Anterior cingulate cortex (tissue), 58 donors: ENCODE measurements at regions not wholly inside any gene's neighbourhood (a gene's known extent, or its start where the extent isn't known, plus 50 kb on each side); places are given as distances from the start of the nearest gene placed in this dataset.
A peak's percentile ranks its signal among the peaks of the same experiment; 100 is the strongest.

Experiments
- DNase-seq, 58 donors: peaks; one replicate each; lab custom pipeline; 2025; lab: John Stamatoyannopoulos, UW

DNA sequence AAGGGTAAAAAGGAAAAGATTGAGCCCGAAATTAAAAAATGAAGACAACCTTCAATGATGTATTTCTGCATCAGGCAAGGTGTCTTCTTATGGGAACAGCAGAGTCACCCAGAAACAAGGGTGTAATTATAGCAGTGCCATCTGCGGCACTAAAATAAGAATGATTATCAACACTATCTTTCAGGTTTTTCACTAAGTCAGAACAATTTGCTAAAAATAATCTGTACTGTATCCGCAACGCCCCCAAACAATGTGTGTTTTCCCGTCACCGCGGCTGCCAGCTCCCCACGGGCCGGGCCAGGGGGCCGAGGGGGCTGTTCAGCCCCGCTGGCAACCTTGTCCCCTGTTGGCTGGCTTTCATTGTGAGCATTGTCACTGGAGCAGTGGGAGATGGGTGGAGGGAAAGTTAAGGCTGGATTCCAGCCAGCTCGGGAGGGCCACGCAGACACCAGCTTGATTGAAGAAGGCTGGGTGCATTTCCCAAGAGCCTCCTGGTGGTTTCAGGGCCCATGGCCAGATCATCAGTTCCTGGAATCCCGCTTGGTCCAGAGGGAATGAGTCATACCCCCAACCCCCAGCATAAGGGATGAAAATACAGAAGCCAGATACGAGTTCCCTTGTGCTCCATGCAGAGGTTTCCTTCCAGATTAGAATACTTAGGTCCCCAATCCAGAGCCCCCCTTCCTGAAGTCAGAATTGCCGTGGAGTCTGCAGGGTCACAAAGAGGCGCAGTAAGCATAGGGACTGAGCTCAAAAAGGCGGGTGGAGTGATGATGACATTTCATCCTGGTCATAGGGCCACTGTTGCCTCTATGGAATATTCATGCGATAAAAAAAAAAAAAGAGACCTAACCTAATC lies 90.2 kb upstream of the KLF13 start:
- peak in 50 of 58 donors; percentile 15 to 94 (median 50) for DNase-seq

DNA sequence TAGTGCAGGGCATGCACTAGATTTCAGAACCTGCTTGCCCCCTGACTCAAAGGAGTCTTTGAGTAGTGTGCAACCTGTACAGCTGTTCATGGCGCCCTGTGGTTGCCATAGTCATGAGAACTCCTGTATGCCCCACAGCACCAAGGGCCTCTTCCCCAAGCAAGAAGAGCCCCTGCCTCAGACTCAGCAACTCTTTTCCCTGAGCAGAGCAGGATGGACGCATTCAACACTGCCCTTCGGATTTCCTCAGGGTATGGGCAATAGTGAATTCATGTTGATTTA lies 89.7 kb upstream of the KLF13 start:
- DNase-seq = no peak

DNA sequence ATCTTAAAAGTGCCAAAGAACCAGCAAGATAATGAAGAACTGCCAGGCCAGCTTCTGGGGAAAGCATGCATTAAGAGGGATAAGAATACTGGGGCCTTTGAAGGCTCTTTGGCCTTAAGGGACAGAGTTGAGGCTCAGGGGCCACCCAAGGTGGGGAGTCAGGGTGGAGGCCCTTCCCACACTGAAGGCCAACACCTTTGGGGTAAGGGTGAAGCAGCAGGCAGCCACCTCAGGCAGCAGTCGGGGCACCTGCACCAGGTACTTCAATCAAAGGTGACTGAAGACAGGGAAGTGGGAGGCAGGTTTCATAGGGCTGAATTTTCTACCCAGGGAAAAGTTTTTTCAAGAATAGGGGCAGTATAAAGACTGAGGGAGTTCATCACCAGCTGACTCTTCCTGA lies 87.7 kb upstream of the KLF13 start:
- DNase-seq = no peak

DNA sequence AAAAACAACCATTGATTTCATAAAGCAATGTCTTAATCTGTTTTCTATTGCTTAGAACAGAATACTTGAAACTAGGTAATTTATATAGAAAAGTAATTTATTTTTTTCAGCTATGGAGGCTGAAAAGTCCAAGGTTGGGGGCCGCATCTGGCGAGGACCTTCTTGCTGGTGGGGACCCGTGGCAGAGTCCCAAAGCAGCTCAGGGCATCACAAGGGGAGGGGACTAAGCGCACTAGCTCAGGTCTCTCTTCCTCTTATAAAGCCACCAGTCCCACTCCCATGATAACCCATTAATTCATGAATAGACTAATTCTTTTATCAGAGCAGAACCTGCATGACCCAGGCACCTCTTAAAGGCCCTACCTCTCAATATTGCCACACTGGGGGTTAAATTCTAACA lies 87.2 kb upstream of the KLF13 start:
- DNase-seq = no peak

DNA sequence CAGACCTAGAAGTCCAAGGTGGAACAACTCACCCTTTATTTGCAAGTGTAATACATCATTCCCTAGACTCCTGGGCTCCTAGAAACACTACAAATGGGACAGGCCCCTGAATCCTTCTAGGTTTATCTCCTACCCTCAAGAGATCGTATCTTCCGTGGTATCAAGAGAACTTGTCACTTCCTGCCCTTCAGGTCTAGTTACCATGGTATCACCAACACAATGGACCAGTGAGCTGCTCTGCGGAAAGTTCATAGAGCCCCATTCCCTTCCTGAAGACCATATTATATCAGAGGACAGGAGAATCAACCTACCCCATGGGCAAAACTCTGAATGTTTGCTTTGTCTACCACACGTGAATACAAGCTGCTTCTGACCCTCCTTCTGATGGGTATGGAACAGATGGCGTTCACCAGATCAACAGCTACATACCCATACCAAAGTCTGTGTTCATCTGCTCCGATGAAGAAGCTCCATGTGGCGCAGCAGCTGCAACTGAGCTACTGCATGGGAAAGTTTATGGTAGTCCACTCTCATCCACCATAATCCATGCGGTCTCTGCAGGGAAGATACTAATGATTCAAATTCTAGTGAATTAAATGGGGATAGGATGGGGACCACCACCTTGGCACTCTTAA lies 84.6 kb upstream of the KLF13 start:
- DNase-seq = no peak

DNA sequence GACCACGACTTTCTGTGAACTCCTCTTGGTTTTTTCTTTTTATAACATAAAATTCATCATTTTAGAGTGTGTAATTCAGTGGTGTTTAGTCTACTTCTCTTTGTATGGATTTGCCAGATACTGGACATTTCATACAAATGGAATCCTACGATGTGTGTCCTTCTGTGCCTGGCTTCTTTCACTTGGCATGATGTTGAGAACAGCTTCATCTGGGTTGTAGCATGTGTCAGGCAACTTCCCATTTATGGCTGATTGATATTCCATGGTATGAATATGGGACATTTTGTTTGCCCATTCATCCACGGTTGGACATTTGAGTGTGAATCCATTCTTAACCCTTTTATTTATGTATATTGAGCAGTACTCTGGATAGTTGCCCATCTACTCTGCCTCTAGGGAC lies 82.7 kb upstream of the KLF13 start:
- DNase-seq = no peak

DNA sequence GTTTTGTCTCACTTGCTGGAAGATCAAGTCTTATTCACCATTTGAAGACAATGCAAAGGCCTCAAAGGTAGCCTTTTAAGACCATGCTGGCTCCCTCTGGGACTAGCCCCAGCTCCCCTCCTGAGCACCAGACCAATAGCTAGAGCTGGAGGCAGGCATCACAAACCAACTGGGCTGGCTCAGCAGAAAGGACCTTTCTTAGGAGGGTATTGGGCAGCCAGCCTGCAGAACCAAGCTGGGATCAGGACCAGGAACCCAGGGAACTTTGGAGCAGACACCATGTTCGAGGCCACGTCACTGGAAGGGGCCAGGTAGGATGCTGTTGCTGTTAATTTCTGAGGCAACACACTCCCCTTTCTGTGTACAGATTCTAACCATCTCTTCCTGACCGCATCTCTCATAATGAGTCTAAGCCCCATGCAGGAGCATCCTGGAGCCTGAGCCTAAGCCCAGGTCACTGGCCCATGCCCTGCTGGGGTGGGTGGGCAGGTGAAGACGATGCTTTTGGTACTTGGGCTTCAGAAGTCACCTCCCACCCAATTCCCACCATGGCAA lies 81.4 kb upstream of the KLF13 start:
- no peak for DNase-seq

DNA sequence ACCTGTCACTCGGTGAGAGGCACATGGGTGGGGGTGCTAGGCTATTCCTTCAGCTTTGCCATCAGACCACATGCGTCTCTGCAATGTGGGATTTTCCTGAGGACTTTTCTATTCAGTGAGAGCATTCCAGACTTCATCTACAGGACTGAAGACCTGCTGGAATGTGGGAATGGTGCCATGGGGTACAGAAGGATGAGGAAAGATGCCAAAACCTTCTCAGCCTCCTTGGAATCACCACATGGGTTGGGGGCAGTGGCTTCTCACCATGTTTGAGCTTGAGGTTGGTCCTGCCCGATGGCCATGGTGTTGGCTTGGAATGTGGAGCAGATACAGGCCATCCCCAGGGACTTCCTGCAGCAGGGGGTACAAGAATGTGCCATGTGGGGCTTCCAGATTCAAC lies 80.9 kb upstream of the KLF13 start:
- DNase-seq = no peak

DNA sequence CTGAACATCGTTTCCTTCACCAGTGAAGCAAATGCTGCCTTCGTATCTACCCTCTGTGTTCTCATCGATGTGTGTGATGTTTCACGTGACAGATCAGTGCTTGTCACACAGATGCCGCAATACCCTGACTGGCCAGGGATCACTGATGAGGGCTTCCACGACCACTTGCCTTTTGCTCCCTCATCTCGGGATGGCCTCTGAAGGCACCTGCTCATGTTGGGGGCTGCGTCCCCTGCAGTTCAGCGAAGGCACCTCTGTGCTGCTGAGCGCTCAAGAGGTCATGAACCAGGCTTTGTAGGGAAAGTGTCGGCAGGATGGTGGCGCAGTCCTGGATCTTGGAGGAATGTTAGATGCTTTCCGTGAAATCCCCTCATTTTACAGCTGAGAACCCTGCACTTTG lies 79.2 kb upstream of the KLF13 start:
- no peak for DNase-seq

DNA sequence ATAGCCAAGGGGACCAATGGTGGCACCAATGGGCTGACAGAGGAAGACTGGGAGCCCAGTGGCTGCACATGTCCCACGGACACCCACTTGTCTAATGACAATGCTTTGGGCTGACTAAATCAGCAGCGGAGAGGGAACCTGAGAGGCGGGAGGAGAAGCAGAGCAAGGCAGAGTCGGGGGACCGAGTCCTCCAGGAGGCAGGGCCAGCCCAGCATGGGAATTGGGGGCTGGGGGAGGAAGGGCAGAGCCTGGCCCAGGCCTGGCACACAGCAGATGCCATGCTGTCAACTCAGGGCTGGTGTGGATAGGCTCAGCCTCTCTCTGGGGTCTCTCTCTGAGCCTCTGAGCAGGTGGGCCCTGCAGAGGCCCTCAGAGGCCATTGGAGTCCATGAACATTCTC lies 78.4 kb upstream of the KLF13 start:
- DNase-seq = no peak

DNA sequence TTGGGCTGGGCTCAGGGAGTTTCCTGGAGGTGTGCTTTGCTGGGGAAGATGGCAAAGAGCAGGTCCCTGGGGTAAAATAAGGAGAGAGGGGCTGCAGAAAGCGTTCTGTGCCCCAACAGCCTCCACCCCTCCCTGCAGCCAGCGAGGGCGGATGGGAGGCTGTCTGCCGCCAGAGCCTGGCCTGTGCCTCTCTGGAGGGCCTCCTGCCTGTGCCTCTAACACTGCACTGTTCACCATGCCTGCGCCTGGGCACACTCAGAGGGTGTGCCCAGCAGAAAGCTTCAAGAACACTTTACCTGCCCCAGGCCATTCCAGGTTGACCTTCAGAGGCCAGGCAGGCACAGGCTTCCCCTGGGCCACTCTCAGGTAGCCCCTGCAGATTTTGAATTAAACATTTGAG lies 77.7 kb upstream of the KLF13 start:
- no peak for DNase-seq

DNA sequence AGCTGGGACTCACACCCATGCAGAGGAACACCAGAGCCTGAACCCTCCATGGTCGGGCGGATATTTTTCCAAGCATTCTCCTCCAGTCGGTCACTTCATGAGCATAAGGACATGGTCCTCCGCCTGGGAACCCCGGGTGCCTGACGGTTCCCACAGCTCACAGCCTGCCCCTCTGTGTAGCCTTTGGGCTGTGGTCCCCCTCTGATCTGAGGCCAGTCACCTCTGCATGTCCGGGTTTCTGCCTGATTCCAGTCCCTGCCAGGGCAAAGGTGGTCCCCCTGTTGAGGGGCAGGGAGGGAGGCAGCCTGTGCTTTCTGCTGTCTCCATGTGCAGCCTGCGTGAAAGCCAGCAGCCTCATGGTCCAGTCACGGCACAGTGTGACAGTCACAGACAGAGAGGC lies 76.6 kb upstream of the KLF13 start:
- DNase-seq = no peak

DNA sequence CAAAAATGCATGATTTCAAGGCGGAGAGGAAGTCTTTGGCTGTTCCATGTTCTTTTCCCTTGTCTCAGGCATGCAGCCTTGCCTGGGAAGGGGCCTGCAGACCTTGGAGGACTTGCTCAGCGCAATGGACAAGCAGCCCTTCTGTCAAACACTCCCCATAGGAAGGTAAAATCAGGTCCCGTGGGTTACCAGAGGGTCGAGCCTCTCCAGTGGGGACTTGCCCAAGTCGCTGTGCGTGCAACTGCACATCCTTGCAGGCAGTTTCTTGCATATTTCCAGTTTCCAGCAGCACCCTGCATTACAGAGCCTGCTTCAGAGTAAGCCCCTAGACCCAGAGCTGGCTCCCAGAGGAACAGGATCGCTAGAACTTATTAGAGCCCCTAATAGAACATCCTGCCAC lies 75.5 kb upstream of the KLF13 start:
- no peak for DNase-seq

DNA sequence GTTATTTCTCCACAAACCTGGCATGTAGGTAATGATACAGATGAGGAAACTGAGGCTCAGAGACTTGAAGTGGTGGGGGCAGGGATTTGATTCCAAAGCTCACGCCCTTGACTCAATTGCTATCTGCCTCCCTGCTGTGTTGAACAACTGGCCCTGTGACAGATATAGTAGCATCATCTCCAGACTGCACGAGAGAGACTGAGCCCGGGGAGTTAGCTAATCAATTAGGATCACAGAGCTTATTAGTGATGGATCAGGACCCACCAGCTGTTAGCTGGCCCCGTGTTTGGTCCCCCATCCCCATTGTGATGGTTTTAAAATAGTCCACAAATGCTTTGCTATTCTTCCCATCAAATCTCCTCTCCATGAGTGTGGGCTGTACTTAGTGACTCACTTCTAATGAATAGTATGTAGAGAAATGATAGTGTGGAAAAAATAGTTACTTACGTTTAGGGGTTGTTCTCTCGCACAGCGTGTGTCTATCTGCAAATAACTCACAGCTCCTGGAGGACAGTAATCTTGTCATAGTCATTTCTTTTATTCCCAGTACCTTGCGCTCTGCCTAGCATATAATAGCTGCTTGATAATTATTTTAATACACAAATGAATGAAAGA lies 74.4 kb upstream of the KLF13 start:
- DNase-seq = no peak

DNA sequence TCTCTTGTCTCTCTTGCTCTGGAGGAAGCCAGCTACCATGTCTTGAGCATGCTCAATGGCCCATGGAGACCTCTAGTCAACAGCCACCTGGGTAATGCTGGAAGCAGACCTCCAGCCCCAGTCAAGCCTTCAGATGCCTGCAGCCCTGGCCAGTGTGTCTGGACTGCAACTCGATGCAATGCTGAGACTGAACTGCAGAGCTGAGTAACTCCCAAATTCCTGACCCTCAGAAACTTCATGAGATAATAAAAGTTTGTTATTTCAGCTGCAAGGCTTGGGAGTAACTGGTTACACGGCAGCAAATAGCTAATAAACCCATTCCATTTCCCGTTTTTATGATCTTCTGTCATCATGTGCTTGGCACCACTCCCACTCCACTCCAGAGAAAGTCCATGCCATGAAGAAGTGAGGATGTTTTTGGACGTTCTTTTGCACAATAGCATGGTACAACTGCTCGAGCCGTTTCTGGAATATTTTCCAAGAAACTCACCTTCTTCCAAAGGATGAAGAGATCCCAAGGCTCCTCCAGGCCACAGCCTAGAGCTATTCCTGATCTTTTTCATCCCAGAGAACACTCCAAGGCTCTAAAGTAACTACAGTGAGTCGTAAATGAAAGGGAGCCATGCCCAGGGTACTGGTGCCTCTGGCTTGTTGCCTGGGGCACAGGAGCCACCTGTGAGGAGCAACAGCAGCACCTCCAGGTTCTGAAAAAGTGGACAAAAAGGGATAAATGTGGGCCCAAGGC lies 72.0 kb upstream of the KLF13 start:
- DNase-seq = no peak

DNA sequence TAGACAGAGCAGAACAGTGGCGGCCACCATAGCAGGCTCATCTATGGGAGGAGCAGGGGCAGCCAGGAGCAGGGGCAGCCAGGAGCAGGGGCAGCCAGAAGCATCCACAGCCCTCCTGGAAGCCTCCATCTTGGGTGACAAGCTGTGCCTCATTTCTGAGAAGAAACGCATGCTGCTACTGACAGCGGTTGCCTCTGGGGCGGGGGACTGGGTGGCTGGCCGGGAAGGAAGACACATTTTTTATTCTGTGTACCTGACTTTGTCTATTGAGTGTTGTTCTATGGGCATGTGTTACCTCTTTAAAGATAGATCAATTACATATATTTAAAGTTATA lies 71.5 kb upstream of the KLF13 start:
- no peak for DNase-seq

DNA sequence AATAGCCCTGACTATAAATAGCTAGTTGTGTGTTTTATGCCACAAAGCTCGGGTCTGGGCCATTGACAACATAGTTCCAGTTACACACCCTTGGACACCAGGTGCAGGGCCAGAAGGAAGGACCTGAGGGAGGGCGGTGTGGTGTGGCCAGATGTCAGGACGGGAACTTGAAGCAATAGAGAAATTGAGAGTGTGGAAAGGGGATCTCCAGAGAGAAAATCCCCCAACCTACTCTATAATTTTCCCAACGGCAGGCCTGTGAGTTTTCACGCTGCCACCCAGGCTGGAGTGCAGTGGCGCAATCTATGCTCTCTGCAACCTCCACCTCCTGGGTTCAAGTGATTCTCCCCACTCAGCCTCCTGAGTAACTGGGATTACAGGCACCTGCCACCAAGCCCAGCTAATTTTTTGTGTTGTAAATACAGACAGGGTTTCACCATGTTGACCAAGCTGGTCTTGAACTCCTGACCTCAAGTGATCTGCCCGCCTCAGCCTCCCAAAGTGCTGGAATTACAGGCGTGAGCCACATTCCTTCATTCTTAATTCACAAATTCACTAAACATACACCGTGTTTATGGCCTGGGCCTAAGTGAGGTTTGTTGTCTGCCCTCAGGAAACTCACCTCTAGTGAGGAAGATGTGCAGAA lies 70.8 kb upstream of the KLF13 start:
- DNase-seq = no peak

DNA sequence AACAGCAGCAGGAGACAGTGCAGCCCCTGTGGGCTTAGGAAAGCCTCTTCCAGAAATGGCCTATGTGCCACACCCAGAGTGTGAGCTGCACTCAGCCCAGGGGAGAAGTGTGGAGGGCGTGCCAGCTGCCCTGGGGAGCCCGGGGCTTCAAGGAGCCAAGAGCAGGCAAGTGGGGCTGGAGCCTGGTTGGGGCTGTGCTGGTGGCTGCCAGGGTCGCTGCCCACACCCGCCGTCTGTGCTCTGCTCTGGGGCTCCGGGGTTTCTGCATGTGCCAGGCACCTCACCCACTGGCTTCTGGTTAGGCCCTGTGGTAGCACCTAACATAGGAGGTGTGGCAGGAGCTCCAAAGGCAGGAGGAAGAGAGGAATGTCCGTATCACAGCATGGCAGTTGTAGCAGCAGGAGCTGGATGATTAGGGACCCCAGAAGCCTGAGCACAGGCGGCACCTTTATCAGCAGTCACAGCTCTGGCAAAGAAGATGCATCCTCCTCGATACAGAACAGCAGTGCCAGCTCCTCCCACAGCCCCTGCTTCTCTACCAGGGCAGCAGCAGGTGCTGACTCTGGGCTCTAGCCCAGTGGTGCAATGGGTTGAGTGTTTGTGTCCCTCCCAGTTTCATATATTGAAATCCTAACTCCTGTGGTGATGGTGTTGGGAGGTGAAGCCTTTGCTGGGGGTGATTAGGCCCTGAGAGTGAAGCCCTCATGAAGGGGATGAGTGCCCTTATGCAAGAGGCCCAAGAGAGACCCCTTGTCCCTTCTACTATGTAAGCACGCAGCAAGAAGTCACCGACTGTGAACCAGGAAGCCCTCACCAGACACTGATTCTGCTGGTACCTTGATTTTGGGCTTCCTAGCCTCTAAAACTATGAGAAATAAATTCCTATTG lies 70.0 kb upstream of the KLF13 start:
- DNase-seq = no peak

DNA sequence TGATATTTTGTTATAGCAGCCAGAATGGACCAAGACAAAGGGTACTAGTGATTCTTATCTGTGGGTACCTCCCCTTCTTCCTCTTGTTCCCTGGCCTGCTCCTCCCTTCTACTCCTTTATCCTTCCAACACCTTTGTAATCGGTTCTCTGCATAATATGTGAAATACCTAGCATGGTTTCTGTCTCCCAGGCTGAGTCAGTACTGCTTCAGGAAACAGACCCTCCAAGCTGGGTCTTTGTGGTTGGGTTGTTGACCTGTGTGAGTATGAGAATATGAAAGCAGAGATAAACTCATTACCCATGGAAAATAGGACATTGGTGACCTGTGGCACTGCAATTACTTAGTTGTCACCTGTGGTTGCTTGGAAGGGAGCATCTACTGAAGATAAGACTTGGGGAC lies 69.3 kb upstream of the KLF13 start:
- no peak for DNase-seq

DNA sequence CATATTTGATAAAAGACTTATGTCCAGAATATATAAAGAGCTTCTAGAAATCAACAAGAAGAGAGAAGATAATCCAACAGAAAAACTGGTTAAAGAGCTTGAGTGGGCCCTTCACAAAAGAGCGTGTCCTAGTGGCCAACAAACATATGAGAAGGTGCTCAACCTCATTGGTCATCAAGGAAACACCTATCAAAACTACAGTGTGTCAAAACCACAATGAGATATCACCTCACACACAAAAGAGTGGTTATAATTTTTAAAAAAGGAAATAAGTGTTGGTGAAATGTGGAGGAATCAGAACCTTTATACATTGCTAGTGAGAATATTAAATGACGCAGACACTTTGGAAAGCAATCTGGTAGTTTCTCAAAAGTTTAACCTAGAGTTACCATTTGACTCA lies 68.4 kb upstream of the KLF13 start:
- DNase-seq = no peak
